Kidney glomerular epithelial cell (primary cell): ENCODE measurements at regions not wholly inside any gene's neighbourhood (a gene's known extent, or its start where the extent isn't known, plus 50 kb on each side); places are given as distances from the start of the nearest gene placed in this dataset.
"Not testable (repeated sequence)": the region's sequence is repeated elsewhere in the genome, so short reads cannot be mapped to it uniquely, and the experiment has no call there.

Experiments used
- DNase-seq: peaks from one replicate; lab custom pipeline; 2025; lab: John Stamatoyannopoulos, UW

DNA sequence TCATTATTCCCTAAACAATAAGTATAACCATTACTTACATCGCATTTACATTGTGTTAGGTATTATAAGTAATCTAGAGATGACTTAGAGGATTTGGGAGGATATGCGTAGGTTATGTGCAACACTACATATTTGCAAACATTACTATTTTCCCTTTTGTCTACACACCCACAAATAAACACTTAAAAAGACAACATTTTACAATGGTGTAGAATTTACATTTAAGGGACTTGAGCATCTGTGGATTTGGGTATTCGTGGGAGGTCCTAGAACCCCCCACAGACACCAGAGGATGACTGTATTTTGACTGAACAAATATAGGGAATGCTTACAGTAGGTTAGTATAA lies 220.2 kb upstream of the MYO3A start:
- no peak for DNase-seq

DNA sequence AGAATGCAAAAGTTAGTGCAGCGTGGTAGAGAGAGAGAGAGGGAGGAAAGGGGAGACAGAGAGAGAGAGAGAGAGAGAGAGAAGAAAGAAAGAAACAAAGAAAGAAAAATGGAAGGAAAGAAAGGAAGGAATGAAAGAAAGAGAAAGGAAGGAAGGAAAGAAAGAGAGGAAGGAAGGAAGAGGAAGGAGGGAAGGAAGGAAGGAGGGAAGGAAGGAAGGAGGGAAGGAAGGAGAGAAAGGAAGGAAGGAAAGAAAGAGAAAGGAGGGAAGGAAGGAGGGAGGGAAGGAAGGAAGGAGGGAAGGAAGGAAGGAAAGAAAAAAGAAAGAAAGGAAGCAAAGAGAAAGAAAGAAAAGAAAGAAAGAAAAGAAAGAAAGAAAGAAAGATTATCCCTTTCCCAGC lies 209.8 kb upstream of the MYO3A start:
- DNase-seq, result no peak

DNA sequence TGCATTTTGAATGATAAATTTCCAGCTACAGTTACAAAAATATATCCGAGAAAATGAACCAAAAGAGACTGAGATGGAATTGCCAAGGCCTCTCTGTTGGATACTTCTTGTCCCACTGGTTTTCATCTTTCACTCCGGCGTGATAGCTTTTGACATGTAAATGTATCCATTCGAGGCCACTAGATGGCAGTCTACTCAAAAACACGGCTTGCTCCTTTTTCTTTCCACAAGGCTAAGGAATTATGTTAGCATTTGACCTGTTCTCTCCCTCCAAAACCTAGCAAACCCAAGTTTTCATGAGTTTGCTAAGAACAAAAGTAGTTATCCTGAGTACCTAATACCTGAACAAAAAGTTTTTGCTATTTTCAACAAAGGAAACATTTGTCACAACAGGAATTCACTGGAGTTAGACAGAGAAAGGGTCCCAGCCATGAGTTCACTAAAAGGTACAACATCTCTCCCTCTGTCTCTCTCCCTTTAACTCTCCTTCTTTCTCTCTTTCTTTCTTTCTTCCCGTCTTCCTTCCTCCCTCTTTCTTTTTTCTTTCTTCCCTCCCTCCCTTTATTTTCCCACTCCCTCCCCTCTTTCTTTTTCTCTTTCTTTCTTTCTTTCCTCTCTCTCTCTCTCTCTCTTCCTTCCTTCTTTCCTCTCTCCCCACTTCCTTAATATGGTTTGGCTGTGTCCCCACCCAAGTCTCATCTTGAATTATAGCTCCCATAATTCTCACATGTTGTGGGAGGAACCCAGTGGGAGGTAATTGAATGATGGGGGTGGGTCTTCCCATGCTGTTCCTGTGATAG lies 207.9 kb upstream of the MYO3A start:
- peak; percentile 51 for DNase-seq

GRCh38 chr10:25738776-25739175 lies 195.3 kb upstream of the MYO3A start:
- DNase-seq, result no peak

- no peak for DNase-seq
Measured at GRCh38 chr10:25743832-25744231, 190.2 kb upstream of the MYO3A start.

- no peak for DNase-seq
Measured at GRCh38 chr10:25744574-25744973, 189.5 kb upstream of the MYO3A start.

DNA sequence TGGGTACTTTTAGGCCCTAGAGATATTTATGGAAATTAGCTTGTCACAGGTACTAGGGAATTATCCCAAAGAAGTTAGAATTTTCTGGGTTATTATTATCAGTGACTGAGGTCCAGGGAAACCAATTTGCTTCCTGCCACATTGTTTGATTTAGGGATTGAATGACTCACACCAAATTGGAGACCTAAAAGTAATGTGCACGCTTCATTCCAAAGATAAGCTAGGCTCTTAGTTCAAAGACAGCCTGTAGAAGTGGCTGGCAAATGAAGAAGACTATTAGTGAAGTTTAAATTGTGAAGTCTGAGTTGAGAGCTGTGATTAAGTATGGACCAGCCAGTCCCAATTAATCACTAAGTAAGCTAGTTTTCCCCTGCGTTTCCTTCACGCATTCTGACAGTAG lies 188.1 kb upstream of the MYO3A start:
- DNase-seq, result no peak

- peak; percentile 95 for DNase-seq
Measured at GRCh38 chr10:25747084-25747483, 186.9 kb upstream of the MYO3A start.

GRCh38 chr10:25748509-25748908 lies 185.5 kb upstream of the MYO3A start:
- DNase-seq, result no peak

DNA sequence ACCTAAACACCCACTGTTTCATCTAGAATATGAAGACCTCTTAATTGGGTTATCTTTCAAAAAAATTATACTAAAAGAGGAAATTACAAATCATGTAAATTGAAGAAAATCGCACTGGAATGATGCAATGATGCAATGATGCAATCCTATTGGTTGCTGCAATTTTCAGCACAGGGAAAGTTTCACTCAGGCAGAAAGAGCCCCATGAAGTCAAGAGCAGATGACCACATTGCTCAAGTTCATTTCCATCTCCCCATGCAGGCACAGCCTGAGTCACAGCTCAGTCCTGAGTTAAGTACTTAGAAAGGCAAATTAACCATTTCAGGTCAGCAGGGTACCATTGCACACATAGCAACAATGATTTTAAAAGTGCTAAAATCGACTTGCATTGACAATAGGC lies 180.3 kb upstream of the MYO3A start:
- peak; percentile 50 for DNase-seq

- DNase-seq, result not testable (repeated sequence)
Measured at GRCh38 chr10:25755874-25756273, 178.2 kb upstream of the MYO3A start.

GRCh38 chr10:25756784-25757183 lies 177.2 kb upstream of the MYO3A start:
- no peak for DNase-seq

DNA sequence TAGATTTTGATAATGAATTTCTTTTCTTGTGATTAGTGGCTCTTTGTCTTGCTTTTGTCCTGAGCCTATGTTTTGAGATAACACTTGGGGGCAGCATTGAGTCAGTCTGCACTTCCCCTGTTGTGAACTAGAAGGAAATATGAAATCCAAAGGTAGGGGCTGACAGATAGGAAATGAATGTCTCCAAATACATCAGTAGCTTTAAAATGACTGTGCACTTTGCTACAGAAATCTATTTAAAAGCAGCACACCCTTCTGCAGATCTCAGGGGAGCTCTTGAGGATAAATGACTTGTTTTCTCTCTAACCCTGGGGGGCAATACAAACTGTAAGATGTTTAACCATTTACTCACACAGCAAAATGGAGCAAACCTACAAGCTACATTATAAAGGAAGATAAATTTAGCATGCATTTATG lies 176.0 kb upstream of the MYO3A start:
- peak; percentile 78 for DNase-seq

DNA sequence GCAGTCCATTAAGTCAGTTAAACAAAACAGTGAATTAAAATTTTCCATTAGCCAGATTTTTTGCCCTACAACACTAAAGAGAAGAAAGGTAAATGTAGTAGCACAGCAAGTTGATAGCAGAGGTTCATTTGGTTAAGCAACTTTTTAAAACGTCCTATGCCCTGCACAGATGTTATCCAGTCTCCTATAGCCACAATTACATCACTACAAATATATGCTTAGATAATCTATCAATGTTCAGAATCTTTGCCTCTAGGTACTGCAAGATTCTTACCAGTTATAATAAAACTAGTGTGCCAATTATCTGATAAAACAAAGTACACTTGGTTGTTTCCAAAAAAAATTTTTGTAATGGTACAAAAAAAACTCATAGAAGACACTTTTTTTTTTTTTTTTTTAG lies 175.5 kb upstream of the MYO3A start:
- no peak for DNase-seq

- no peak for DNase-seq
Measured at GRCh38 chr10:25761937-25762336, 172.1 kb upstream of the MYO3A start.

- DNase-seq, result no peak
Measured at GRCh38 chr10:25766213-25766612, 167.8 kb upstream of the MYO3A start.

- no peak for DNase-seq
Measured at GRCh38 chr10:25766687-25767221, 167.3 kb upstream of the MYO3A start.

- no peak for DNase-seq
Measured at GRCh38 chr10:25768167-25768566, 165.9 kb upstream of the MYO3A start.

- DNase-seq, result no peak
Measured at GRCh38 chr10:25778646-25779045, 155.4 kb upstream of the MYO3A start.

GRCh38 chr10:25786161-25786560 lies 147.9 kb upstream of the MYO3A start:
- no peak for DNase-seq

DNA sequence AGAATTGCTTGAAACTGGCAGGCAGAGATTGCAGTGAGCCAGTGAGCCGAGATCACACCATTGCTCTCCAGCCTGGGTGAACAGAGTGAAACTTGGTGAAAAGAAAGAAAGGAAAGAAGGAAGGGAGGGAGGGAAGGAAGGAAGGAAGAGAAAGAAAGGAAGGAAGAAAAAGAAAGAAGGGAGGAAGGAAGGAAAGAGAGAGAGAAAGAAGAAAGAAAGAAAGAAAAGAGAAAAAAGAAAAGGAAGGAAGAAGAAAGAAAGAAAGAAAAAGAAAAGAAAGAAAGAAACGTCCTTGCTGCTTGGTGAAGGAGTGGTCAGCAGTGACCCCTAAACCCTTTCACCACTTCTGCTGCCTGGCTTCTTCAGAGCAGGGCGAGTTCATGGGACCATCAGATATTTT lies 147.1 kb upstream of the MYO3A start:
- DNase-seq, result no peak

- DNase-seq, result no peak
Measured at GRCh38 chr10:25797888-25798429, 136.1 kb upstream of the MYO3A start.

GRCh38 chr10:25804505-25804904 lies 129.5 kb upstream of the MYO3A start:
- DNase-seq, result no peak

GRCh38 chr10:25805986-25806385 lies 128.0 kb upstream of the MYO3A start:
- DNase-seq, result no peak
